HG03039 (cell line): ENCODE measurements at regions not wholly inside any gene's neighbourhood (a gene's known extent, or its start where the extent isn't known, plus 50 kb on each side); places are given as distances from the start of the nearest gene placed in this dataset.
"Not testable (repeated sequence)": the region's sequence is repeated elsewhere in the genome, so short reads cannot be mapped to it uniquely, and the experiment has no call there.

ENCODE experiments used
- ATAC-seq: cut with Tn5 transposase; IDR thresholded peaks from one replicate; pipeline ENCODE4 v1.9.1; 2021; ENCODE audit warnings: mild to moderate bottlenecking, moderate library complexity; ENCODE audit not compliant: unreplicated experiment

- ATAC-seq, result no peak
Observed at GRCh38 chr12:92237262-92237661, 91.6 kb upstream of the BTG1 start.

GRCh38 chr12:92235703-92236472 lies 90.2 kb upstream of the BTG1 start:
- ATAC-seq, result no peak

GRCh38 chr12:92234533-92234932 lies 88.9 kb upstream of the BTG1 start:
- no peak for ATAC-seq

- no peak for ATAC-seq
Observed at GRCh38 chr12:92233346-92234015, 87.8 kb upstream of the BTG1 start.

- ATAC-seq, result not testable (repeated sequence)
Observed at GRCh38 chr12:92232371-92232932, 86.8 kb upstream of the BTG1 start.

- ATAC-seq, result not testable (repeated sequence)
Observed at GRCh38 chr12:92231945-92232344, 86.3 kb upstream of the BTG1 start.

- not testable (repeated sequence) for ATAC-seq
Observed at GRCh38 chr12:92231532-92231931, 85.9 kb upstream of the BTG1 start.

DNA sequence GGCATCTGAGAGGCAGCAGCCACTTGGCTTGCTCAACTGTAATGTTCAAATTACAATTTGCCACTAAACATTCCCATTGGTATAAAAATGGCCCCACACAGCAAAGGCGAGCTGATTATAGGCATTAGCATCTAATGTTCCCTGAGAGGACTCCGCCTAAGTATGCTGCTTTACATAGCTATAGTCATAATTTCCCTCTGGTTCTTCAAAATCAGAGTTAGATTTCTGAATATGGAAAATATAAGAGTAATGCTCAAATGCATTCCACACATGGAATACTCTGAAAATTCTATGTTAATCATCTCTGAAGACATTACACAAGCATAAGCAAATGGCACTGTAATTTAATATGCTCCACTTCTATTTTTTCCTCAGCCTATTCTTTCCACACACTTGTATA lies 83.7 kb upstream of the BTG1 start:
- no peak for ATAC-seq

GRCh38 chr12:92226961-92227360 lies 81.3 kb upstream of the BTG1 start:
- no peak for ATAC-seq

DNA sequence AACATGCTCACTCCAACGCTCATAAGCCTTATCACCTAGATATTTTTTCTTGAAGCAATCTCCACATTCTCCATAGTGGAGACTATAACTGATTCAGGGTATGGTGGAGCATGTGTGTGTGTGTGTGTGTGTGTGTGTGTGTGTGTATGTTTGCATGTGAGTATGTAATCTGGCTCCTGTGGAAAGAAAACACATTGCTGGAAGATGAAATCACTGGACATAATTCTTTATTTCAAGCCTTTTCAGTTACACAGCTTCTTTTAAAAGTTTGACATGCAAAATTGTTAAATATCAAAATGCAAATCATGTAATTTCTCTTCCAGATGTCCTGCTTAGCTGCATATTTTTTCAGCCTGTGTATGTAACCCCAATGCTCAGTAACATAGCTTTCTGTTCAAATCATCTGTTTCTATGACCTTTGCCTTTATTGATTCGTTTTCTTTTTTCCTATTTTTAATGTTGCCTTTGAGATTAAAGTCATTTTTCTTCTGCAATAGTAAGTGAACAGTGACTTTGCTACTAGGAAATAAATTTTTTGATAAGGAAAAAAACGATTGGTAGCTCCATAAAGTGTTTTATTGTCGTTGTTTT lies 80.5 kb upstream of the BTG1 start:
- ATAC-seq, result no peak

- ATAC-seq, result no peak
Observed at GRCh38 chr12:92224685-92225331, 79.2 kb upstream of the BTG1 start.

DNA sequence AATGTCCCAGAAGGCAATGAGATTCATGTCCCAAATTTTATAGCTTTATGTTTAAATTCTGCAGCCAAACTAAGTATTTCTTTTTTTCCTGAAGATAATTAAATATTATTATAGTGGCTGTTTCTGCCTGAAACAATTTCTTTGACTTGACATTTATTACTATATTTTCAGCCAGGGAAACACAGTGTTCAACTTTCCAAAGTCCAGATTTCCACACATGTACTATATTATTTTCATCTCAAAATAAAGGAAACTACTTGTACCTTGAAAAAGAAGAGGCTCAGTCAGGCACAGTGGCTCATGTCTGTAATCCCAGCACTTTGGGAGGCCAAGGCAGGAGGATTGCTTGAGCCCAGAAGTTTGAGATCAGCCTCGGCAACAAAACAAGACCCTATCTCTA lies 77.8 kb upstream of the BTG1 start:
- ATAC-seq, result no peak

DNA sequence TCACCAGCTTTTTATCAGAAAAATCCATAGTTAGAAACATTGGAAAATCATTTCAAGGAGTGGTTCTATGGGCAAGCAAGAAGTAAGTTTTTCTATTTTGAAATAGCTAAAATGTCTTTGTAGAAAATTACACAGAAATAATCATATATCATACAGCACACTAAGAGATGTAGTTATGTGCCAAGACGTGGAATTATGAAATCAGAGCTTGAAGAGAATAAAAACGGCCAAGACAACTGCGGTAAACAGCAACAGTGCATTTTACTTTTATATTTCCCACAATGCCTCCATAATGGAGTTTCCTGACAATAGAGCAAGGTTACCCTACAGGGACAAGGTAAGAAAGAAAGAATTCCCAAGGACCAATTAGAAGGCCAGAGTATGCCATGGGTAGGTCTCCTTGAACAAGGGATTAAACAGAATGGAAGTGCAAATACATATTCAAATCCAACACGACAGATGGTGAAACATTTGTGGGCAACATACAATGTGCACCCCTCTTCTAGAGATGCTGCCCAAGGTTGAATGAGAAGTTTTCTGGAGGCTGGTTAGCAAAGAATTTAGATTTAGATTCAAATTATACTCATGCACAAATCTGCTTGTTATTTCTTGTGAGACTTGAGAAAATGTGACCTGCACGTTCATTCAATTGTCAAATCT lies 76.1 kb upstream of the BTG1 start:
- no peak for ATAC-seq

DNA sequence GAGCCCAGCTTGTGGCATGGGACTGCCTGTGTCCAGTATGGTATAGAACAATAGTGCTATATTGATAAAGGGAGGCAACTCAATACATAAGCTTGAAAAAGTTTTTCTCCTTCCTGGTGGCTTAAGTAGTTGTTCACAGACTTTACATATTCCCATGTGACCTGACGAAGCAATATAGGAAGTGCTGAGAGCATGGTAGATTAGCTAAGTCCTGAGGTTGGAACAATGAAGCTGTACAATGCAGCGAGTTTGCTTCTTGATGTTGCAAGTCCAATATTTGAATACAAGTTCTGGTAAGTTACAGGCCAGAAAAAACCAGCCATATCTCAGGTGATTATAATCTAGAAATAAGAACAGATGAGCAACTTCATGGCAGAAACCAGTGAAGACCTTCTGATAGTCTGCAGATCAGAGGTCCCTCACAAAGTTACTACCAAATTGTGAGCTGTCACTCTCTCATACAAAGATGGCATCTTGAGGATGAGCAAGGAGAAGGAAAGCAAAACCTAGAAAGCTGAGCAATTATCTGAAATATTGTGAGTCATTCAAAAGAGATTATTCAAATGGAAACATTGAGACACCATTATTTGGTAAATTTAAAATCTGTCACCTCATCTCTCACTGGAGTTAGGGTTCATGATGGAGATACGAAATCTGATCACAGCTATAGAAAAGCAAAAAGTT lies 72.9 kb upstream of the BTG1 start:
- no peak for ATAC-seq

GRCh38 chr12:92216092-92216491 lies 70.4 kb upstream of the BTG1 start:
- ATAC-seq, result no peak

DNA sequence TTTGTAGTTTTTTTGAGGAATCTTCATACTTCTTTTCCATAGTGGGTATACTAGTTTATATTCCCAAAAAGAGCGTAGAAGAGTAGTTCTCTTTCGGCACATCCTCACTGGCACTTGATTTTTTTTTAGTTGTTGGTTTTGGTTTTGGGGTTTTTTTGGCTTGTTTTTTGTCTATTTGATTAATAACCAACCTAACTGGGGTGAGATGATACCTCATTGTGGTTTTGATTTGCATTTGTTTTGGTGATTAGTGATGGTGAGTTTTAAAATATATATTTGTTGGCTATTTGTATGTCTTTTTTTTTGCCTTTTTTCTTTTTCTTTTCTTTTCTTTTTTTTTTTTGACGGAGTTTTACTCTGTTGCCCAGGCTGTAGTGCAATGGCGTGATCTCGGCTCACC lies 69.7 kb upstream of the BTG1 start:
- no peak for ATAC-seq

- ATAC-seq, result no peak
Observed at GRCh38 chr12:92213166-92213565, 67.5 kb upstream of the BTG1 start.

DNA sequence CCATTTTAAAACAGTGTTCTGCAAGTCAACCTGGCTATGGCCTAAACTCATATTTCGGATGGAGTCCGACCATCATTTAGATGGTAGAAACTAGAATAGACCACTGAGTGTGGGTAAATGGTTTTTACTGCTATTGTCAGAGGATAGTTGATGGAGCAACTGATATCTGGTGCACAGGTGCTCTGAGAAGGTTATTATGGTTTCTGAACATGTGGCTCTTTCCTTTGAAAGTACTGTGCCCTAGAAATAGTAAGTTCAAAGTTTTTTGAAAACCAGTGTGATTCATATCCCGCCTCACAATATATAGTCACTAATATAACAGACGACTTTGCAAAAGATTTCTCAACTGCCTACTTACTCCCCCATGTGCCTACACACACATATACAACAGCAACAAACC lies 64.4 kb upstream of the BTG1 start:
- ATAC-seq, result no peak

DNA sequence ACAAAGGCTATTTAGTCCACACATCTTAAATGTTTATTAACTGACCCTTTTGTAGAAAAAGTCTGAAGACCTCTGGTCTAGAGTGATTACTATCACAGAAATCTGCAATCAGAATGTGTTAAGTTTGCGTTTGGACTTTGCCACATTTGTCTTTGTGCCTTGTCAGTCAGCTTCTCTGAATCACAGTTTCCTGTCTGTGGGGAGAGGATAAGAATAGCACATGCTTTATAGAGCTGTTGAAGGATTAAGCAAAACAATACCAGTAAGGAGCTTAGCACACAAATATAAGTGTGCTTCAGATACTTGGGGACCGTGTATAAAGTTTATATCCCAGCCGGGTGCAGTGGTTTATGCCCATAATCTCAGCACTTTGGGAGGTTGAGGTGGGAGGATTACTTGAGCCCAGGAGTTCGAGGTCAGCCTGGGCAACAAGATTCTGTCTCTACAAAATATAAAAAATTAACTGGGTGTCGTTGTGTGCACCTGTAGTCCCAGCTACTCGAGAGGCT lies 63.0 kb upstream of the BTG1 start:
- peak; percentile 55 for ATAC-seq

DNA sequence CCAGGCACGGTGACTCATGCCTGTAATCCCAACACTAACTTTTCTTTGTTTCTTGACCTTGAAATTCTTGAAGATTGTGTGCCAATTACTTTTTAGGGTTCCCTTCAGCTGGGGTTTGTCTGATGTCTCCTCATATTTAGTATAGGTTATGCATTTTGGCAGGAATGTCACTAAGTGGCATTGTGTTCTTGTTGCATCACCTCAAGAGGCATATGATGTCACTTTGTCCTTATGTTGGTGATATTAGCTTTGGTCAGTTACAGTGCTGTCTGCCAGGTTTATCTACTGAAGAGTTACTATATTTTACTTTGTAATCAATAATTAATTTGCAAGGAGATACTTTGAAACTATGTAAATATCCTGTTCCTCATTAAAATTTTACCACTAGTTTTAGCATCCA lies 61.0 kb upstream of the BTG1 start:
- no peak for ATAC-seq
